Retinal pigment epithelial cell (primary cell): ENCODE measurements at regions not wholly inside any gene's neighbourhood (a gene's known extent, or its start where the extent isn't known, plus 50 kb on each side); places are given as distances from the start of the nearest gene placed in this dataset.

Experiments
- DNase-seq: peaks from one replicate; pipeline ENCODE4 v3.0.0-alpha.2; 2010; ENCODE audit warnings: low read depth
- H3K4me3 ChIP-seq: 2 replicates; pipeline ENCODE4 v1.5.1; 2011; ENCODE audit warnings: mild to moderate bottlenecking, low read length, control low read depth, moderate library complexity
- TF ChIP-seq, protein P1 (sequence below): conservative IDR thresholded peaks from 2 replicates; pipeline ENCODE4 v1.5.1; 2011; ENCODE audit warnings: low read depth, low read length, control low read depth, inconsistent platforms

DNA sequence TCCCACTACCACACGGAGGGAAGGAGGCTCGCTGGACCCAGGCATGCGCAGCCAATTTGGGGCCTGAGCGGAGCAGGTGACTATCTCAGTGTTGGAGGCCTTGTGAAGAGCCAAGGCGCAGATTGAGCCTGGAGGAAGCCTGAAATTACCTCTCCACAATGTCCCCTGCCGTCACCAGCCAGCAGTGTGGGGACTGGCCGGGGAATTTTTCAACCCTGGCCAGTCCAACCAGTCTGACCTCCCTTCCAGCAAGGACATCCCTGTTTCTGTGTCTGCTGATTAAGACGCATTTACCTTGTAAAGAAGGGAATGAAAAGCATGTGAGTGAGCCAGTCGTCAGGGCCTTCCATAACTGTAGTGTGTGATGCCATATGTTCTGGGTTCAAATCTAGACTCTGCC lies 198.1 kb upstream of the IRX3 start:
- DNase-seq = no peak
- TF ChIP-seq, protein P1, sequence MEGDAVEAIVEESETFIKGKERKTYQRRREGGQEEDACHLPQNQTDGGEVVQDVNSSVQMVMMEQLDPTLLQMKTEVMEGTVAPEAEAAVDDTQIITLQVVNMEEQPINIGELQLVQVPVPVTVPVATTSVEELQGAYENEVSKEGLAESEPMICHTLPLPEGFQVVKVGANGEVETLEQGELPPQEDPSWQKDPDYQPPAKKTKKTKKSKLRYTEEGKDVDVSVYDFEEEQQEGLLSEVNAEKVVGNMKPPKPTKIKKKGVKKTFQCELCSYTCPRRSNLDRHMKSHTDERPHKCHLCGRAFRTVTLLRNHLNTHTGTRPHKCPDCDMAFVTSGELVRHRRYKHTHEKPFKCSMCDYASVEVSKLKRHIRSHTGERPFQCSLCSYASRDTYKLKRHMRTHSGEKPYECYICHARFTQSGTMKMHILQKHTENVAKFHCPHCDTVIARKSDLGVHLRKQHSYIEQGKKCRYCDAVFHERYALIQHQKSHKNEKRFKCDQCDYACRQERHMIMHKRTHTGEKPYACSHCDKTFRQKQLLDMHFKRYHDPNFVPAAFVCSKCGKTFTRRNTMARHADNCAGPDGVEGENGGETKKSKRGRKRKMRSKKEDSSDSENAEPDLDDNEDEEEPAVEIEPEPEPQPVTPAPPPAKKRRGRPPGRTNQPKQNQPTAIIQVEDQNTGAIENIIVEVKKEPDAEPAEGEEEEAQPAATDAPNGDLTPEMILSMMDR = no peak
- H3K4me3 ChIP-seq = no peak overlapping the region

- TF ChIP-seq, protein P1 = no peak
- no peak for DNase-seq
- no peak overlapping the region for H3K4me3 ChIP-seq
Observed at GRCh38 chr16:54482892-54483574, 196.4 kb upstream of the IRX3 start.

DNA sequence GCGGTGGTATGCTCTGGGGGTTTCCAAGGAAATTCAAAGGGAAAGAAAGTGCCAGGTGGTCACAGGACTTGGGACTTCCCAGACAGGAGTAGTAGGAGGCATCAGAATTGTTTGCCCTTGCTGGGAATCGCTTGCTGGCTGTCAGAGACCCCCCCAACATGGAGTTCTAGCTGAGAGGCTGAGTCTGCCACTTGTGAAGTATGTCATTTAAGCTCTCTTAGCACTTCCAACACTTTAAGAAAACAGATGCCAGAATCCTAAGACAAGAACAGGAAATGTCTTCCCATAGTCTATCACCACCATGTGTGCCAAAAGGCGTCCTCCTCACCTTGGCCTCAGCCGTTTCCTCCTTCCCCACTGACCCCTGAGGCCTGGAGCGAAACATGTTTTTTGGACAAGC lies 193.8 kb upstream of the IRX3 start:
- no peak overlapping the region for H3K4me3 ChIP-seq

DNA sequence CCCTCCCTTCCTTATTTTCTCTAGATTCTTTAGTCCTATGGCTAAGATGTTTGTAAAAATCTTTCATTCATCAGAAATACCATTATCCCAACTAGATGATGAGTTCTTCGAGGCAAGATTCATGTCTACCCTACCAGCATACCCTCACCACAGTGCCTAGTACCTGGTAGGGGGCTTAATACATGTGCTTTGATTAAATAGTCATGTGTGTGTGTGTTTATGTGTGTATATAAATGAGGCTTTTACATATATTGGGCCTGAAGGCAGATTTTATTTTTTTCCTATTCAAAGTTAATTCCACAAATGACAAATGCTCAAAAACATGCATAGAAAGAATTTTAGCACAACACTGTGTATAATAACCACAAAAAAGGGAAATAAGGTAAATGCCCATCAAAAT lies 193.0 kb upstream of the IRX3 start:
- TF ChIP-seq, protein P1 = no peak
- DNase-seq = no peak
- no peak overlapping the region for H3K4me3 ChIP-seq

More for the DNA sequence above, 193.8 kb upstream of the IRX3 start:
- TF ChIP-seq, protein P1 = no peak
- no peak for DNase-seq

GRCh38 chr16:54477714-54478113 lies 191.1 kb upstream of the IRX3 start:
- TF ChIP-seq, protein P1 = no peak
- no peak for DNase-seq
- H3K4me3 ChIP-seq = no peak overlapping the region

DNA sequence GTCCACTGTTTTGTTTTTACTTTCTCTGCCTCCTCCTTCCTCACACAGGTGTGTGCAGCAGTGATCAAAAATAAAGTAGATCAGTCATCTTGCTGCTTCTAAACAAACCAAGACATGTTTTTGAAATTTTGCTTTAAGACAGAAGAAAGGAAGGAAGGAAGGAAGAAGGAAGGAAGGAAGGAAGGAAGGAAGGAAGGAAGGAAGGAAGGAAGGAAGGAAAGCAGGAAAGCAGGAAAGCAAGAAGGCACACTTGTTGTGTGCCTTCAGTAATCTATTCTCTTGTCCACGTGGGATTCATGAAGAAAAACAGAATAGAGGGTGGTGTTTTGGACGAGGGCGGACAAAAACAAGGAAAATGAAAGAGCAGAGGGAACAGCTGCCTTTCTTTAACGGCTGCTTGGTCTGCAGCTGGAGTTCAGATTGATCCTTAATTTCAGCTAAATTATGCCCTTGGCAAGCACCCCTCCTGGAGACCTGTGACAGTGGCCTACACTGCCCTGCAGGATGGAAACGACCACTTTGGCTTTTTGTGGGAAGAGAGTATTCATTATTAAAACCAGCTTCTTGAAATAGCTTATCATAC lies 188.5 kb upstream of the IRX3 start:
- no peak overlapping the region for H3K4me3 ChIP-seq
- TF ChIP-seq, protein P1 = no peak

More for the DNA sequence above, 188.5 kb upstream of the IRX3 start:
- DNase-seq = no peak
